GM18505 (cell line): ENCODE measurements at regions not wholly inside any gene's neighbourhood (a gene's known extent, or its start where the extent isn't known, plus 50 kb on each side); places are given as distances from the start of the nearest gene placed in this dataset.

Experiments used
- ATAC-seq: cut with Tn5 transposase; IDR thresholded peaks from one replicate; pipeline ENCODE4 v1.9.1; 2021; ENCODE audit not compliant: unreplicated experiment
- POLR2A ChIP-seq: IDR thresholded peaks from 4 replicates; pipeline ENCODE4 v1.6.1; 2011; ENCODE audit warnings: borderline replicate concordance; ENCODE audit not compliant: insufficient read depth, insufficient read length; ENCODE audit errors: extremely low read depth

- no peak for ATAC-seq
- TF ChIP-seq POLR2A = no peak
Measured at GRCh38 chr6:143607168-143607567, 70.6 kb upstream of the PHACTR2 start.

GRCh38 chr6:143605906-143606521, 71.8 kb upstream of the PHACTR2 start:
- ATAC-seq = no peak
- TF ChIP-seq POLR2A = no peak

- TF ChIP-seq POLR2A = no peak
- ATAC-seq = no peak
Measured at GRCh38 chr6:143603455-143603854, 74.3 kb upstream of the PHACTR2 start.

- TF ChIP-seq POLR2A = no peak
- no peak for ATAC-seq
Measured at GRCh38 chr6:143601504-143601903, 76.3 kb upstream of the PHACTR2 start.

- TF ChIP-seq POLR2A = no peak
- ATAC-seq = no peak
Measured at GRCh38 chr6:143600821-143601220, 76.9 kb upstream of the PHACTR2 start.

- peak; percentile 62 for ATAC-seq
- TF ChIP-seq POLR2A = no peak
Measured at GRCh38 chr6:143598466-143599080, 79.2 kb upstream of the PHACTR2 start.

GRCh38 chr6:143596866-143597265, 80.9 kb upstream of the PHACTR2 start:
- no peak for ATAC-seq
- no peak for TF ChIP-seq POLR2A

- ATAC-seq = no peak
- no peak for TF ChIP-seq POLR2A
Measured at GRCh38 chr6:143595251-143596036, 82.3 kb upstream of the PHACTR2 start.

GRCh38 chr6:143594647-143595046, 83.1 kb upstream of the PHACTR2 start:
- no peak for TF ChIP-seq POLR2A
- no peak for ATAC-seq

- no peak for TF ChIP-seq POLR2A
- ATAC-seq = no peak
Measured at GRCh38 chr6:143592335-143592734, 80.8 kb upstream of the FUCA2 start.

GRCh38 chr6:143591441-143591840, 79.9 kb upstream of the FUCA2 start:
- ATAC-seq = no peak
- TF ChIP-seq POLR2A = no peak

GRCh38 chr6:143589162-143589561, 77.6 kb upstream of the FUCA2 start:
- no peak for ATAC-seq
- TF ChIP-seq POLR2A = no peak

- no peak for ATAC-seq
- TF ChIP-seq POLR2A = no peak
Measured at GRCh38 chr6:143586557-143586956, 75.0 kb upstream of the FUCA2 start.

GRCh38 chr6:143585716-143586115, 74.2 kb upstream of the FUCA2 start:
- no peak for TF ChIP-seq POLR2A
- no peak for ATAC-seq
